ENCODE measurements at regions not wholly inside any gene's neighbourhood (a gene's known extent, or its start where the extent isn't known, plus 50 kb on each side); places are given as distances from the start of the nearest gene placed in this dataset.

- TF ChIP-seq, protein P1, sequence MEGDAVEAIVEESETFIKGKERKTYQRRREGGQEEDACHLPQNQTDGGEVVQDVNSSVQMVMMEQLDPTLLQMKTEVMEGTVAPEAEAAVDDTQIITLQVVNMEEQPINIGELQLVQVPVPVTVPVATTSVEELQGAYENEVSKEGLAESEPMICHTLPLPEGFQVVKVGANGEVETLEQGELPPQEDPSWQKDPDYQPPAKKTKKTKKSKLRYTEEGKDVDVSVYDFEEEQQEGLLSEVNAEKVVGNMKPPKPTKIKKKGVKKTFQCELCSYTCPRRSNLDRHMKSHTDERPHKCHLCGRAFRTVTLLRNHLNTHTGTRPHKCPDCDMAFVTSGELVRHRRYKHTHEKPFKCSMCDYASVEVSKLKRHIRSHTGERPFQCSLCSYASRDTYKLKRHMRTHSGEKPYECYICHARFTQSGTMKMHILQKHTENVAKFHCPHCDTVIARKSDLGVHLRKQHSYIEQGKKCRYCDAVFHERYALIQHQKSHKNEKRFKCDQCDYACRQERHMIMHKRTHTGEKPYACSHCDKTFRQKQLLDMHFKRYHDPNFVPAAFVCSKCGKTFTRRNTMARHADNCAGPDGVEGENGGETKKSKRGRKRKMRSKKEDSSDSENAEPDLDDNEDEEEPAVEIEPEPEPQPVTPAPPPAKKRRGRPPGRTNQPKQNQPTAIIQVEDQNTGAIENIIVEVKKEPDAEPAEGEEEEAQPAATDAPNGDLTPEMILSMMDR (IDR thresholded peaks at IDR 0.05): no peak
- TF ChIP-seq, protein P2, sequence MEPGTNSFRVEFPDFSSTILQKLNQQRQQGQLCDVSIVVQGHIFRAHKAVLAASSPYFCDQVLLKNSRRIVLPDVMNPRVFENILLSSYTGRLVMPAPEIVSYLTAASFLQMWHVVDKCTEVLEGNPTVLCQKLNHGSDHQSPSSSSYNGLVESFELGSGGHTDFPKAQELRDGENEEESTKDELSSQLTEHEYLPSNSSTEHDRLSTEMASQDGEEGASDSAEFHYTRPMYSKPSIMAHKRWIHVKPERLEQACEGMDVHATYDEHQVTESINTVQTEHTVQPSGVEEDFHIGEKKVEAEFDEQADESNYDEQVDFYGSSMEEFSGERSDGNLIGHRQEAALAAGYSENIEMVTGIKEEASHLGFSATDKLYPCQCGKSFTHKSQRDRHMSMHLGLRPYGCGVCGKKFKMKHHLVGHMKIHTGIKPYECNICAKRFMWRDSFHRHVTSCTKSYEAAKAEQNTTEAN (CRISPR knock-in tag; IDR thresholded peaks at IDR 0.05): no peak
- no peak for TF ChIP-seq USF2 (CRISPR knock-in tag; IDR thresholded peaks at IDR 0.05)
- TF ChIP-seq NFE2L1 (CRISPR knock-in tag; IDR thresholded peaks at IDR 0.05): no peak
- no peak for TF ChIP-seq ZNF232 (CRISPR knock-in tag; IDR thresholded peaks at IDR 0.05)
These were observed 902.8 kb downstream of the EPHA4 start for GRCh38 chr2:220669324-220669723.

Measured in WTC11 (cell line).